Endothelial cell of umbilical vein (primary cell): ENCODE measurements at regions not wholly inside any gene's neighbourhood (a gene's known extent, or its start where the extent isn't known, plus 50 kb on each side); places are given as distances from the start of the nearest gene placed in this dataset.

Source experiments
- BruUV-seq: library from RNA; stranded (reverse); fragments of 400-500 nt; replicated peaks from 2 replicates; lab custom pipeline; 2021; lab: Mats Ljungman, UMichigan
- CTCF ChIA-PET: fragments of 300-600, 350-600 bp; sonication (Branson Sonifier 250); formaldehyde crosslinking; loops from one replicate; lab custom pipeline; 2021; ENCODE audit warnings: antibody characterized with exemption, inconsistent platforms; lab: Charles Lee
- POLR2A ChIA-PET: fragments of 300-600, 350-600 bp; sonication (Branson Sonifier 250); formaldehyde crosslinking; loops from one replicate; lab custom pipeline; 2021; ENCODE audit warnings: antibody characterized with exemption, inconsistent platforms; lab: Charles Lee
- DNase-seq: peaks from one replicate; pipeline ENCODE4 v3.0.0-alpha.2; 2011; ENCODE audit warnings: low read depth, low spot score
- FAIRE-seq: peaks from 2 replicates; lab custom pipeline; 2011; peaks lifted over from hg19 to GRCh38; lab: Jason Lieb, UNC
- H2AFZ ChIP-seq: 2 replicates; pipeline ENCODE4 v1.6.0; 2012; ENCODE audit warnings: low read depth, low read length, control low read depth, inconsistent platforms
- H3K27ac ChIP-seq: 2 replicates; pipeline ENCODE4 v1.5.1; 2011; ENCODE audit warnings: low read depth, mild to moderate bottlenecking, control low read depth, low read length, moderate library complexity; ENCODE audit not compliant: insufficient read depth
- H3K27me3 ChIP-seq, 2 experiments: 2 replicates each; pipeline versions ENCODE4 v1.6.0 to v1.6.1; 2011; ENCODE audit warnings: low read length in 2 of 2, mixed read lengths in 1 of 2; ENCODE audit not compliant: control insufficient read depth in 2 of 2, insufficient read depth in 2 of 2
- H3K36me3 ChIP-seq, 2 experiments: 2 replicates in 1 of 2; 3 replicates in 1 of 2; pipeline ENCODE4 v1.5.1; 2011; ENCODE audit warnings: low read length in 2 of 2, mild to moderate bottlenecking in 1 of 2, moderate library complexity in 1 of 2; ENCODE audit not compliant: control insufficient read depth in 2 of 2, insufficient read depth in 2 of 2; ENCODE audit errors: extremely low read depth in 1 of 2
- H3K4me1 ChIP-seq: 3 replicates; pipeline ENCODE4 v1.5.1; 2011; ENCODE audit warnings: mild to moderate bottlenecking, low read length; ENCODE audit not compliant: control insufficient read depth, insufficient read depth; ENCODE audit errors: extremely low read depth
- H3K4me2 ChIP-seq: 2 replicates; pipeline ENCODE4 v1.6.1; 2011; ENCODE audit warnings: low read length, control low read depth, mixed read lengths; ENCODE audit not compliant: insufficient read depth
- H3K4me3 ChIP-seq, 3 experiments: fragments of 200-600 bp in 1 of 3; sonication (generic), shearing (Covaris generic) in 1 of 3; replicated peaks in 1 of 3; 2 replicates each; pipeline ENCODE4 v1.5.1; 2011 to 2016; ENCODE audit warnings: control low read depth in 3 of 3, low read length in 3 of 3, mild to moderate bottlenecking in 2 of 3, inconsistent platforms in 1 of 3, low read depth in 1 of 3, moderate library complexity in 1 of 3; ENCODE audit not compliant: insufficient read depth in 1 of 3
- H3K79me2 ChIP-seq: 2 replicates; pipeline ENCODE4 v1.6.0; 2012; ENCODE audit warnings: low read length, inconsistent platforms; ENCODE audit not compliant: control insufficient read depth, insufficient read depth
- H3K9ac ChIP-seq: replicated peaks from 2 replicates; pipeline ENCODE3; 2011; ENCODE audit warnings: low read length, control low read depth; ENCODE audit not compliant: insufficient read depth; ENCODE audit errors: extremely low read depth
- H3K9me1 ChIP-seq: replicated peaks from 3 replicates; pipeline ENCODE4 v1.6.0; 2011; ENCODE audit warnings: mild to moderate bottlenecking, low read length; ENCODE audit not compliant: control insufficient read depth, insufficient read depth; ENCODE audit errors: extremely low read depth
- H3K9me3 ChIP-seq: replicated peaks from 2 replicates; pipeline ENCODE4 v1.5.1; 2012; ENCODE audit warnings: low read length, inconsistent platforms; ENCODE audit not compliant: control insufficient read depth, insufficient read depth
- H4K20me1 ChIP-seq: replicated peaks from 2 replicates; pipeline ENCODE3; 2011; ENCODE audit warnings: mild to moderate bottlenecking, low read length; ENCODE audit not compliant: control insufficient read depth, insufficient read depth; ENCODE audit errors: extremely low read depth
- EZH2 ChIP-seq: IDR thresholded peaks from 2 replicates; pipeline ENCODE4 v1.6.1; 2012; ENCODE audit warnings: borderline replicate concordance, low read depth, mild to moderate bottlenecking, moderate library complexity, low read length, inconsistent platforms; ENCODE audit not compliant: severe bottlenecking
- FOS ChIP-seq: IDR thresholded peaks from 2 replicates; pipeline ENCODE4 v1.6.1; 2011; ENCODE audit warnings: mild to moderate bottlenecking, low read length, moderate library complexity, borderline replicate concordance; ENCODE audit not compliant: insufficient read depth
- GATA2 ChIP-seq: IDR thresholded peaks from 2 replicates; pipeline ENCODE4 v1.7.0; 2011; ENCODE audit warnings: low read depth, mild to moderate bottlenecking, moderate library complexity, mixed read lengths, low read length; ENCODE audit not compliant: insufficient read length, insufficient read depth
- JUN ChIP-seq: IDR thresholded peaks from 2 replicates; pipeline ENCODE4 v1.6.1; 2011; ENCODE audit warnings: borderline replicate concordance, low read depth; ENCODE audit not compliant: insufficient read length, insufficient read depth
- MYC ChIP-seq: IDR thresholded peaks from one replicate; pipeline ENCODE4 v1.6.1; 2011; ENCODE audit warnings: mild to moderate bottlenecking, low read depth, low read length
- POLR2A ChIP-seq: IDR thresholded peaks from 2 replicates; pipeline ENCODE4 v1.6.1; 2012; ENCODE audit warnings: low read depth, mild to moderate bottlenecking, control low read depth, low read length
- POLR2AphosphoS5 ChIP-seq: IDR thresholded peaks from 2 replicates; pipeline ENCODE4 v1.6.1; 2012; ENCODE audit warnings: low read depth, mild to moderate bottlenecking, control low read depth, low read length, moderate library complexity; ENCODE audit not compliant: insufficient read depth
- dilution Hi-C: fragments of 300-500 bp; cut with MboI; formaldehyde crosslinking; loops from one replicate; pipeline ENCODE4 v1.15.0; 2019; ENCODE audit warnings: low sequenced_read_pairs; ENCODE audit not compliant: extremely low pct_ligation_motif_present
- intact Hi-C: fragments of 100-400 bp; cut with micrococcal nuclease; formaldehyde crosslinking; loops from one replicate; pipeline ENCODE4 v1.10.0; 2022
- TF ChIP-seq, protein P1 (sequence below), 2 donors: IDR thresholded peaks; 1 replicate in 1 of 2; 2 replicates in 1 of 2; pipeline ENCODE4 v1.5.1; 2011; ENCODE audit warnings: low read length in 2 of 2, mild to moderate bottlenecking in 2 of 2, moderate library complexity in 2 of 2, control low read depth in 1 of 2, inconsistent platforms in 1 of 2, low read depth in 1 of 2; ENCODE audit not compliant: insufficient read depth in 1 of 2; ENCODE audit errors: extremely low read depth in 1 of 2
- TF ChIP-seq, protein P2 (sequence below): IDR thresholded peaks from 2 replicates; pipeline ENCODE4 v1.6.1; 2011; ENCODE audit not compliant: insufficient read depth, insufficient read length

DNA sequence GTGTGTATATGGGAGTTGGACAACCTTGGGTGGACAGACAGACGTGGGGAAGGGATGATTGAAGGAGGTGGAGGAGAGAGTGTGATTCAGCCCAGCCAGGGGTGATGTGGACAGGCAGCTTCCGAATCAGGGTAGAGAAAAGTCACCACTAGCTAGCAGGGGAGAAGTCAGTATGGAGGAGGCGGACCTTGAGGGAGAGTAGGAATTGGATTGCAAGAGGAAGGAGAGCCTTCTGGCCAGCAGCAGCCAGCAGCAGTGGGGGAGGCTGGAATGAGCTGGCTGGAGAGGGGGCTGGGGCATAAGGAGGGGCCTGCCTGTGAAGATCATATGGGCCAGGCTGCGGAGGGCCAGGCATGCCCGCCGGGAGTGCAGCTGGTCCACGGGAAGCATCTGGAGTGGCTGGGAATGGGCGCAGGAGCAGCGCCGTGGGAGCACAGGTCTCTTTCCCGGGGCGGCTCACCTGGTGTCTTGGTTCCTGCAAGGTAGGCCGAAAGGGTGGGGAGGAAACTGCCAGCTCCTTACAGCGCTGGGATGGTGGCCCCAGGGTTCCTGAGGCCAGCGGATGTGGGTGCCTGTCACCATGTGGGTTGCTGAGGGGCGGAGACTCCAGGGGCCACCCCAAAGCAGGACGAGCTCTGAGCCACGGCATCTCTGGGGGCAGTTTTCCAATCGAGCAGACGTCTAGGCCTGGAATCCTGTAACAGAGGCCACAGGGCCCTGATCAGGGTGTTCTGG, 235.3 kb downstream of the SEC14L1 start:
- TF ChIP-seq POLR2AphosphoS5 (no peak), EZH2 (no peak), MYC (no peak), POLR2A (no peak), JUN (no peak), GATA2 (no peak), FOS (no peak)
- TF ChIP-seq, protein P1, sequence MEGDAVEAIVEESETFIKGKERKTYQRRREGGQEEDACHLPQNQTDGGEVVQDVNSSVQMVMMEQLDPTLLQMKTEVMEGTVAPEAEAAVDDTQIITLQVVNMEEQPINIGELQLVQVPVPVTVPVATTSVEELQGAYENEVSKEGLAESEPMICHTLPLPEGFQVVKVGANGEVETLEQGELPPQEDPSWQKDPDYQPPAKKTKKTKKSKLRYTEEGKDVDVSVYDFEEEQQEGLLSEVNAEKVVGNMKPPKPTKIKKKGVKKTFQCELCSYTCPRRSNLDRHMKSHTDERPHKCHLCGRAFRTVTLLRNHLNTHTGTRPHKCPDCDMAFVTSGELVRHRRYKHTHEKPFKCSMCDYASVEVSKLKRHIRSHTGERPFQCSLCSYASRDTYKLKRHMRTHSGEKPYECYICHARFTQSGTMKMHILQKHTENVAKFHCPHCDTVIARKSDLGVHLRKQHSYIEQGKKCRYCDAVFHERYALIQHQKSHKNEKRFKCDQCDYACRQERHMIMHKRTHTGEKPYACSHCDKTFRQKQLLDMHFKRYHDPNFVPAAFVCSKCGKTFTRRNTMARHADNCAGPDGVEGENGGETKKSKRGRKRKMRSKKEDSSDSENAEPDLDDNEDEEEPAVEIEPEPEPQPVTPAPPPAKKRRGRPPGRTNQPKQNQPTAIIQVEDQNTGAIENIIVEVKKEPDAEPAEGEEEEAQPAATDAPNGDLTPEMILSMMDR (IDR thresholded peaks at IDR 0.05; ENCODE audit: extremely low read depth in 1 of 2, insufficient read depth in 1 of 2, low read depth in 1 of 2, low read length in 2 of 2), result no peak
- TF ChIP-seq, protein P2, sequence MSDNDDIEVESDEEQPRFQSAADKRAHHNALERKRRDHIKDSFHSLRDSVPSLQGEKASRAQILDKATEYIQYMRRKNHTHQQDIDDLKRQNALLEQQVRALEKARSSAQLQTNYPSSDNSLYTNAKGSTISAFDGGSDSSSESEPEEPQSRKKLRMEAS, result no peak
- Histone ChIP-seq H3K9ac (no peak overlapping the region), H3K27ac (no peak overlapping the region), H4K20me1 (no peaks in the 10 kb centered on the region), H3K4me2 (no peak overlapping the region), H3K4me3 (no peak overlapping the region), H3K9me1 (no peaks in the 10 kb centered on the region), H3K36me3 (no peaks in the 10 kb centered on the region), H3K9me3 (no peaks in the 10 kb centered on the region), H3K4me1 (peaks cover 15% of the 10 kb centered on the region), H2AFZ (no peak overlapping the region), H3K79me2 (peaks cover 12% of the 10 kb centered on the region), H3K27me3 (no peaks in the 10 kb centered on the region)
- dilution Hi-C loops (no loop called here), intact Hi-C loops (no loop called here)
- ChIA-PET CTCF (interaction anchor here (1.0 to 4.0 kb wide), 4 partner anchors 24 to 76 kb away, joined by 3 to 29 read pairs (median 14); no protein-coding TSS in a partner anchor), POLR2A (interaction anchor here (0.6 kb wide), 1 partner anchor 14 kb away, joined by 3 read pairs; no protein-coding TSS in a partner anchor)
- DNase-seq (no peak), FAIRE-seq (no peak)
- no TSS peak for BruUV-seq
